ENCODE measurements at regions not wholly inside any gene's neighbourhood (a gene's known extent, or its start where the extent isn't known, plus 50 kb on each side); places are given as distances from the start of the nearest gene placed in this dataset.

- TF ChIP-seq EZH2phosphoT487 (conservative IDR thresholded peaks at IDR 0.05; ENCODE audit: low read length) = no peak
- TF ChIP-seq, protein P1, sequence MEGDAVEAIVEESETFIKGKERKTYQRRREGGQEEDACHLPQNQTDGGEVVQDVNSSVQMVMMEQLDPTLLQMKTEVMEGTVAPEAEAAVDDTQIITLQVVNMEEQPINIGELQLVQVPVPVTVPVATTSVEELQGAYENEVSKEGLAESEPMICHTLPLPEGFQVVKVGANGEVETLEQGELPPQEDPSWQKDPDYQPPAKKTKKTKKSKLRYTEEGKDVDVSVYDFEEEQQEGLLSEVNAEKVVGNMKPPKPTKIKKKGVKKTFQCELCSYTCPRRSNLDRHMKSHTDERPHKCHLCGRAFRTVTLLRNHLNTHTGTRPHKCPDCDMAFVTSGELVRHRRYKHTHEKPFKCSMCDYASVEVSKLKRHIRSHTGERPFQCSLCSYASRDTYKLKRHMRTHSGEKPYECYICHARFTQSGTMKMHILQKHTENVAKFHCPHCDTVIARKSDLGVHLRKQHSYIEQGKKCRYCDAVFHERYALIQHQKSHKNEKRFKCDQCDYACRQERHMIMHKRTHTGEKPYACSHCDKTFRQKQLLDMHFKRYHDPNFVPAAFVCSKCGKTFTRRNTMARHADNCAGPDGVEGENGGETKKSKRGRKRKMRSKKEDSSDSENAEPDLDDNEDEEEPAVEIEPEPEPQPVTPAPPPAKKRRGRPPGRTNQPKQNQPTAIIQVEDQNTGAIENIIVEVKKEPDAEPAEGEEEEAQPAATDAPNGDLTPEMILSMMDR (IDR thresholded peaks at IDR 0.05; ENCODE audit: insufficient read depth, low read length, poor library complexity, severe bottlenecking) = no peak
Observed at GRCh38 chr20:39283464-39283863, 321.3 kb downstream of the DHX35 start.

Measured in SU-DHL-6 (cell line).